ENCODE measurements at regions not wholly inside any gene's neighbourhood (a gene's known extent, or its start where the extent isn't known, plus 50 kb on each side); places are given as distances from the start of the nearest gene placed in this dataset.

DNA sequence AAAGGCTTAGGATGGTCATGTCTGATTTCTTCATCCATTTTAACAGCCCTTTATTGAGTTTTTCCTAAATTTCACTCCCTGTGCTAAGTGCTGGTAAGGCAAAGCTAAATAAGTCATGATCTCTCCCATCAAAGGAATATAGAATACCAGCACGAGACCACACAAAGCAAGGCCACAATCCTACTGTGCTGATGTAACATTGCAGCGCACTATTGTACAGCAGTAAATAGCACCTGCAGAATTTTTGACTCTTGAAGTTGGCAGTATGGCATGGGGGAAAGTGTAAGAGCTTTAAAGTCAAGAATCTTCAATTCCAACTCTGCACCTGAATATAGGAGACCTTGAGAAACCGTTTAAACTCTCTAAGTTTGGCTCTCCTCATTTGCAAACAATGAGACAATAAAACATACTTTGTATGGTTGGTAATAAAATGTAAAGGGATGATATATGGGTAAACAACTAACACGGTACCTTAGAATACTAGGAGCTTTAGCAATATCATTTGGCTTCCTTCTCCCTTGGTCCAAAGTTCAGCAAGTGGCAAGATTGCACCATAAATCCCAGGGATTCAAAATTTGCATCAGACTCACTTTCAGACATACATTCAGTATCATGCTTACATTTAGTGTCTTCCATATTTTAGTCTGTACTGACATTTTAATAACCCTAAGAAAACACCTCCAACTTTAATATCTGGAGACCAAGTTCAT lies 132.9 kb upstream of the PRDX6 start:
- TF ChIP-seq, protein P1, sequence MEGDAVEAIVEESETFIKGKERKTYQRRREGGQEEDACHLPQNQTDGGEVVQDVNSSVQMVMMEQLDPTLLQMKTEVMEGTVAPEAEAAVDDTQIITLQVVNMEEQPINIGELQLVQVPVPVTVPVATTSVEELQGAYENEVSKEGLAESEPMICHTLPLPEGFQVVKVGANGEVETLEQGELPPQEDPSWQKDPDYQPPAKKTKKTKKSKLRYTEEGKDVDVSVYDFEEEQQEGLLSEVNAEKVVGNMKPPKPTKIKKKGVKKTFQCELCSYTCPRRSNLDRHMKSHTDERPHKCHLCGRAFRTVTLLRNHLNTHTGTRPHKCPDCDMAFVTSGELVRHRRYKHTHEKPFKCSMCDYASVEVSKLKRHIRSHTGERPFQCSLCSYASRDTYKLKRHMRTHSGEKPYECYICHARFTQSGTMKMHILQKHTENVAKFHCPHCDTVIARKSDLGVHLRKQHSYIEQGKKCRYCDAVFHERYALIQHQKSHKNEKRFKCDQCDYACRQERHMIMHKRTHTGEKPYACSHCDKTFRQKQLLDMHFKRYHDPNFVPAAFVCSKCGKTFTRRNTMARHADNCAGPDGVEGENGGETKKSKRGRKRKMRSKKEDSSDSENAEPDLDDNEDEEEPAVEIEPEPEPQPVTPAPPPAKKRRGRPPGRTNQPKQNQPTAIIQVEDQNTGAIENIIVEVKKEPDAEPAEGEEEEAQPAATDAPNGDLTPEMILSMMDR (IDR thresholded peaks at IDR 0.05; ENCODE audit: insufficient read depth, low read length) = no peak
- no peak for TF ChIP-seq POLR2AphosphoS5 (IDR thresholded peaks at IDR 0.05; ENCODE audit: low read depth)
- TF ChIP-seq SPI1 (IDR thresholded peaks at IDR 0.05; ENCODE audit: borderline replicate concordance, low read depth) = no peak
